ENCODE measurements at regions not wholly inside any gene's neighbourhood (a gene's known extent, or its start where the extent isn't known, plus 50 kb on each side); places are given as distances from the start of the nearest gene placed in this dataset.

GRCh38 chr11:19352771-19353160 is 112.0 kb upstream of the E2F8 start:
- TF ChIP-seq CTCF (IDR thresholded peaks at IDR 0.05; ENCODE audit: low read length) = no peak
- no peak for TF ChIP-seq EZH2 (IDR thresholded peaks at IDR 0.05; ENCODE audit: borderline replicate concordance, low read length)

All from OCI-LY1 (cell line).